ENCODE measurements at regions not wholly inside any gene's neighbourhood (a gene's known extent, or its start where the extent isn't known, plus 50 kb on each side); places are given as distances from the start of the nearest gene placed in this dataset.

- TF ChIP-seq CTCF (conservative IDR thresholded peaks at IDR 0.05; ENCODE audit: low read depth, low read length), result no peak
- no peak for TF ChIP-seq EZH2phosphoT487 (IDR thresholded peaks at IDR 0.05; ENCODE audit: borderline replicate concordance, low read length)
These were observed 297.2 kb downstream of the TCERG1L start for GRCh38 chr10:131014271-131014670.
